NCI-H446 treated with DMSO at 0.1 percent for 48 hours (cell line): ENCODE measurements at regions not wholly inside any gene's neighbourhood (a gene's known extent, or its start where the extent isn't known, plus 50 kb on each side); places are given as distances from the start of the nearest gene placed in this dataset.

Experiments used
- DNase-seq: peaks from one replicate; lab custom pipeline; 2025; lab: John Stamatoyannopoulos, UW

- DNase-seq: no peak
These were observed 175.5 kb upstream of the TUT7 start for GRCh38 chr9:86529496-86530275.

DNA sequence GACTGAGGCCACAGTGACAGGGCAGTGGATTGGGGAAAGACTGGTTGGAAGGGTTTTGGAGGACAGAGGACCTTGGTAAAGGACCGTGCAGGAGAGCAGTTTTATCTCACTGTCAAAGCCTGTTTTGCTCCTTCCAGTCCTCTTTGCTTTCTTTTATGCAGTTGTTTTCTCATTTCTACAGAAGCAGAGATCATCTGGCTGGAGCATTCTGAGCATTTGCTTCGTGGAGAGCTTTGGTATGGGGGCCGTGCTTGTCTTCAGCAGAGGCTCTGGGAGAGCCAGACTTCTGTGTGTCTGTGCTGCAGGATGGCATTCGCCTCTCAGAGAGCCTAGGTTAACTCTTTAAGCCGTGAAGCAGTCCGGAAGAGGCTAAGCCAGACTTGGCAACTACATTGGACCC, 171.8 kb upstream of the TUT7 start:
- no peak for DNase-seq

GRCh38 chr9:86525182-86525581, 171.0 kb upstream of the TUT7 start:
- no peak for DNase-seq

- DNase-seq: no peak
These were observed 167.8 kb upstream of the TUT7 start for GRCh38 chr9:86521977-86522376.

- DNase-seq: no peak
These were observed 167.1 kb upstream of the TUT7 start for GRCh38 chr9:86521322-86521721.

GRCh38 chr9:86519066-86519615, 164.9 kb upstream of the TUT7 start:
- no peak for DNase-seq

- no peak for DNase-seq
These were observed 163.3 kb upstream of the TUT7 start for GRCh38 chr9:86517475-86517874.

- no peak for DNase-seq
These were observed 162.4 kb upstream of the TUT7 start for GRCh38 chr9:86516564-86516963.

- DNase-seq: no peak
These were observed 161.0 kb upstream of the TUT7 start for GRCh38 chr9:86515221-86515620.

DNA sequence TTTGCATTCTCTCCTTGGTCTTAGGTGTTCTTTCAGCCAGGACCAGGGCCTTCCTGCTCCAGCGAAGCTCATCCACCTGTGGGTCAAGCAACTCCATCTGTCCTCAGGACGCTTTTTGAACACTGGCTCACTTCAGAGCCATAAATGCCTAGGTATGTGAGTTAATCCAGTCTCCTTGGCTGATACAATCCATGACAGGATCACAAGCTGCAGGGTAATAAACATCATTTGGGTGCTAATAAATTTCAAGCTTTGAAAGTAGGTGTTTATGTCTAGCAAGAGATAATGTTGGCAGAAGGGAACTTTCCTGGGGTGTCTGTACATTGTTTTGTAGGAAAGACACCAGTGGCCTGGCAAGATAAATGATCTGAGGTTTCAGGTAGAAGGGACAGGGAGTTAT, 159.2 kb upstream of the TUT7 start:
- DNase-seq: no peak

GRCh38 chr9:86512929-86513328, 158.7 kb upstream of the TUT7 start:
- DNase-seq: no peak

- no peak for DNase-seq
These were observed 157.6 kb upstream of the TUT7 start for GRCh38 chr9:86511614-86512360.

GRCh38 chr9:86508208-86508903, 154.1 kb upstream of the TUT7 start:
- DNase-seq: no peak

DNA sequence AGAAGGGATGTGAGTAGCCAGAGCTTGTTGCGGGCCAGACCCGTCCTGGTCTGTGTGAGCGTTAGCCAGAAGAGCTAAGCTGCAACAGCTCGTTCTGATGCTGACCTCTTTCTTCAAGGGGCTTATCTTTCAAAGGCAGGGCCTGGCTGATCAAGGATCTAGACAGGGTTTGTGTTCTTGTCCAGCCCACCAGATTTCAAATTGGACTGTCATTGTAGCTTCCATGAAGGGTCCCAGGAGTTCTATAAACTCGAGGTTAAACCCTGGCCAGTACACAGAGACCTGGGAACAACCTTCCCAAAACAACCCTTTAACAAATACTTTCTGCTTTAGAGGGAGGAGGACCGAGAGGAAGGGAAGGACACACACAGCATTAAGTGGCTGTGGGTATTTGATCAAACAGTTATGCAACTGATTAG, 153.0 kb upstream of the TUT7 start:
- DNase-seq: no peak

GRCh38 chr9:86503942-86504341, 149.7 kb upstream of the TUT7 start:
- DNase-seq: no peak

DNA sequence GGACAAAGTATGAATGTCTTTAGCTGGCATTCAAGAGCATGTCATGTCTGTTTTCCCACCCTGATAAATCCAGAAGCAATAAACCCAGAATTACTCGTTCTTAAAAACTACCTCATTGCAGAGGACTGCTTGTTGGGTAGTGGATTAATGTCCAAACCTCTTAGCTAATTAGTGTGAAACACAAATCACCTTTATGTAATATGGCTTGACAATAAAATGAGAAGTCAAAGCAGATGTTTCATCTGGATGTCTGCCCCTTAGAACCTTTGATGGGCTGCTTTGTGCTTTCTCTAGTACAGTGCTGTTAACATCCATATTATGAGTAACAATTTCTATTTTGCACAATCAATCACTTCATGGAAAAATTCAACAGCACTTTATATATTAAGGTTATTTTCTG, 149.1 kb upstream of the TUT7 start:
- no peak for DNase-seq

GRCh38 chr9:86500667-86501435, 146.6 kb upstream of the TUT7 start:
- no peak for DNase-seq

DNA sequence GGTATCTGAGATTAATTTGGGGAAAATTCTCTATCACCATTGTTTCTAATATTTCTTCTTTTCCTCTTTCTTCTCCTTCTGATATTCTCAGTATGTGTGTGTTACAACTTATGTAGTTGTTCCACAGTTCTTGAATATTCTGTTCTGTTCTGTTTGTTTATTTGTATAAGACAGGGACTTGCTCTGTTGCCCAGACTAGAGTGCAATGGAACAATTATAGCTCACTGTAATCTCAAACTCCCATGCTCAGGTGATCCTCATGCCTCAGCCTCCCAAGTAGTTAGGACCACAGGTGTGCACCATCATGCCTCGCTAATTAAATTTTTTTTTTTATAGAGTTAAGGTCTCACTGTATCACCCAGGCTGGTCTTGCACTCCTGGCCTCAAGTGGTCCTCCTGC, 145.8 kb upstream of the TUT7 start:
- DNase-seq: no peak

DNA sequence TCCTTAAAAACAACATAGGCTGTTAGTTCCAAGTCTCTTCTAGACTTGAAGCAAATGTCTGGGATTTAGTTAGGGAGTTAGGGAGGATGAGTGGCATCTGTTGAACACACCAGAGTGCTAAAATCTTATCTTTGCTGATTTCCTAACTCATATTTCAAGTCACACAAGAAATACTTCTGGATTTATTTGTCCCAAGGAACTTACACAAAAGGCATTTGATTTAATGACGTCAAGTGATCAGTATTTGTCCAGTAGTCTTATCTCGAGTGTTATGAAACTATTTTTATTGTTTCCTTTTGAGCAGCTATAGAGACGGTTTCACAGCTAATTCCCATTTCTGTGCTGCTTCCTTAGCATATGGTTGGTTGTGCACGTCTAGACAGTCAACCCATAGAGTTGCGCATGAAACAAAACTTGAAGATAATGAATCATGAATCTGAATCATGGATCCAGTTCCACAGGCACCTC, 140.5 kb upstream of the TUT7 start:
- no peak for DNase-seq

GRCh38 chr9:86491468-86492266, 137.5 kb upstream of the TUT7 start:
- no peak for DNase-seq

DNA sequence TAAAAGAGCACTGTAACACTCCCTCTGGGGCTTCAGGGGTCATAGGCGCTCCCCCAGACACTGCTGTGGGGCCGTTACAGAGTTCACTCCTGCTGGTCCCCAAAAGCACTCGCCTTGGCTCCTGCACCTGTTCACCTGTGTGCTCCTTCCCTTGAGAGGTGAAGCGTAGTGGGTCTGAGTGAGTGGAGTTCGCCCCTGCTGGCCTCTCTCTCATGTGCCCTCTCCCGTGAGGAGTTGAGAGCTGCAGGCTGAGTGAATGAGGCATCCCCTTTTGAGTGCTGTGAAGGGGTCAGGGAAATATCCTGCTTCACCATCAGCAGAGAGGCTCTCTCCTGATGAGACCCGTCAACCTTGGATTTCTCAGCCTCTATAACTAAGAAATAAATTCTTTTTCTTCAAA, 134.6 kb upstream of the TUT7 start:
- no peak for DNase-seq
